Stomach smooth muscle (tissue), 2 donors: ENCODE measurements at regions not wholly inside any gene's neighbourhood (a gene's known extent, or its start where the extent isn't known, plus 50 kb on each side); places are given as distances from the start of the nearest gene placed in this dataset.

ENCODE experiments used
- H3K27ac ChIP-seq: one replicate; pipeline ENCODE4 v1.7.0; 2013; ENCODE audit warnings: mild to moderate bottlenecking, low read length, inconsistent platforms
- H3K27me3 ChIP-seq, 2 donors: one replicate each; pipeline ENCODE4 v1.7.0; 2013; ENCODE audit warnings: low read length in 2 of 2; ENCODE audit not compliant: insufficient read depth in 2 of 2, control insufficient read depth in 1 of 2
- H3K36me3 ChIP-seq, 2 donors: one replicate each; pipeline ENCODE4 v1.7.0; 2013; ENCODE audit warnings: low read length in 2 of 2; ENCODE audit not compliant: control insufficient read depth in 2 of 2, insufficient read depth in 2 of 2
- H3K4me1 ChIP-seq: one replicate; pipeline ENCODE4 v1.7.0; 2013; ENCODE audit warnings: low read length; ENCODE audit not compliant: control insufficient read depth, insufficient read depth
- H3K4me3 ChIP-seq, 2 donors: one replicate each; pipeline ENCODE4 v1.7.0; 2013; ENCODE audit warnings: low read length in 2 of 2
- H3K9ac ChIP-seq, 2 donors: one replicate each; pipeline ENCODE4 v1.7.0; 2013; ENCODE audit warnings: low read length in 2 of 2, mild to moderate bottlenecking in 1 of 2
- H3K9me3 ChIP-seq, 2 donors: one replicate each; pipeline ENCODE4 v1.7.0; 2013; ENCODE audit warnings: low read length in 2 of 2; ENCODE audit not compliant: control insufficient read depth in 2 of 2
- donor health status: healthy.
- donor health status: Pancreatic carcinoma.

DNA sequence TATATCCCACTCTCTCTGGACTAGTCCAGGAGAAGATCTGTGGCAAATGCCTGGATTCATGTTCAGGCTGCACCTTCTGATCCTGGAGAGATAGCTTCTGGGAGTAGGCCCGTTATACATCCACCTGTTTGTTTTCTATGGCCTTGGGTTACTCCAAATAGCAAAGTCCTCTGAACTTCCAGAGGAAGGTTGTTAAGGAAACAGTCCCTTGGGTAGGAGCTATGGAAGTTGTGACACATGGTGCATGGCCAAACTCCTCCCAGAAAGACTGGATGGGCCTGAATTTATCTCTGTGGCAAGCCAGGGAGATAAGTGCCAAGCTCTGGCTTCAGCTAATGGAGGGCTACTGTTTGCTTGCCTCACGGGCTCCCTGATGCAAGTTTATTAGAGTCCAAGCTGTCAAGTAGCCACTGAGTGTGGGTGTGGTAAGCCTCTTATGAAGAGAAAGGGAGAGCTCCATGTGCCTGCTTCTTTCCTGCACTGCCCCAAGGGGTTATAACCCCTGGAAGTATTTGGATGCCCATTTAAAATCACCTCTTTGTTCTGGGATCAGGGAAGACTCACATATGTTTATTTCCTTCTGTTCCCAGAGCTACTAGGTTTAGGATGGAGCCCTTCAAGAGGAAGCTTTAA is 328.7 kb upstream of the ATP11B start:
- H3K27me3 ChIP-seq = no peaks in the 10 kb centered on the region
- no peaks in the 10 kb centered on the region for H3K4me1 ChIP-seq
- H3K27ac ChIP-seq = no peak overlapping the region
- H3K9ac ChIP-seq = no peak overlapping the region
- no peaks in the 10 kb centered on the region for H3K9me3 ChIP-seq
- no peaks in the 10 kb centered on the region for H3K36me3 ChIP-seq
- H3K4me3 ChIP-seq = no peak overlapping the region

GRCh38 chr3:182465301-182466185 is 327.8 kb upstream of the ATP11B start:
- Histone ChIP-seq H3K9me3 (no peaks in the 10 kb centered on the region), H3K9ac (no peak overlapping the region), H3K4me1 (no peaks in the 10 kb centered on the region), H3K36me3 (no peaks in the 10 kb centered on the region), H3K4me3 (no peak overlapping the region), H3K27ac (no peak overlapping the region), H3K27me3 (no peaks in the 10 kb centered on the region)

DNA sequence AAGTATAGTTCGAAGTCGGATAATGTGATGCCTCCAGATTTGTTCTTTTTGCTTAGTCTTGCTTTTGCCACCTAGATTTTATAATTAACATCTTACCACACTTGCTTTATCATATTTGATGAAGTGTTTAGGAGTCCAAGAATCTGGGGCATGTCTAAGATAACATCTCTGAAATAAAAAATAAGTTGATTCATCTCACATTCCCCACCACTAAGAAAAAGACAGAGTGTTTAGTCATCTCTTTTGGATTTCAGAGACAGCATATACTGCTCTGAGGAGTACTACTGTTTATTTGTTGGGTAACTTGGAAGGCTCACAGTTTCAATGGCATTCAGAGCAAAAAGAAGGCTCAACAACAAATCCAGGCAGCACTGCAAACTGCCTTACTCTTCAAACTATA is 324.2 kb upstream of the ATP11B start:
- Histone ChIP-seq H3K27me3 (no peaks in the 10 kb centered on the region), H3K9ac (no peak overlapping the region), H3K27ac (no peak overlapping the region), H3K36me3 (no peaks in the 10 kb centered on the region), H3K4me3 (no peak overlapping the region), H3K4me1 (no peaks in the 10 kb centered on the region), H3K9me3 (no peaks in the 10 kb centered on the region)

DNA sequence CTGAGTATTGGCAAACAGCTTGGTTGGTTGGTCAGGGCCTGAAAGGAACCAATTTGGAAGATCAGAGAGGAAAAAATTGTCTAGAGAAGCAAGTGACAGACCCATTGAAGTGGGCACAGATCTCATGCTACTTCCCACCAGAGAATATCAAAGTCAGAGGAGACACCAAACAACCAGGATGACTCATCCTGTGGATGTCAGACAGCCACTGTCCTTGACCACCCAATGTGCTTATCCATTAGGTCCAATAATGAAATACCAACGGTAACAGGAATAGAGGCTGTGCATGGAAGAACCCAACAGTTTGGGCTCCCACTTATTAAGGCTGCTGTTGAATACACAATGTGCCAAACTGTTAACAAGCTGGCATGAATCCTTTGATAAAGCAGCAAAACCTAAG is 323.1 kb upstream of the ATP11B start:
- H3K4me3 ChIP-seq = no peak overlapping the region
- no peaks in the 10 kb centered on the region for H3K4me1 ChIP-seq
- no peak overlapping the region for H3K9ac ChIP-seq
- H3K27ac ChIP-seq = no peak overlapping the region
- no peaks in the 10 kb centered on the region for H3K36me3 ChIP-seq
- no peaks in the 10 kb centered on the region for H3K9me3 ChIP-seq
- no peaks in the 10 kb centered on the region for H3K27me3 ChIP-seq

DNA sequence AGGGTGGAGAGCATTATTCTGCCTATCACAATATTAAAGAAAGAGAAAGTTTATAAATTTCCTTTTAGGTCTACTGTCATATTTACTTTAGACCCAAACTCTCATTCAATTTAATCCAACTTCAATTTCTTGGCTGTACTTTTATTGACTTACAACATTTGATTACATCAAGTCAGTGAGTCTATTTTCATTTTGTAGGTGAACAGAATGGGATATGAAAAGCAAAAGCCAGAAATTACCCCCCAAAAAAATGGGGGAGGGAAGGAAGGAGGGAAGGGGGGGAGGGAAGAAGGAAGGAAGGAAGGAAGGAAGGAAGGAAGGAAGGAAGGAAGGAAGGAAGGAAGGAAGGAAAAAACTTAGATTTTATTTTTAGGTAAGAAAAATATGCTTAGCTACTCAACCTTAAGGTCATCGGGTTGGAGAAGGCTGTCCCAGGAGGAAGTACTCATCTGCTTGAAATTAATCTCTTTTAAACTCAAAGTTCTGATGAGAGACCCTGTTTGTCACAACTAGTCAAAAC is 320.1 kb upstream of the ATP11B start:
- Histone ChIP-seq H3K4me3 (no peak overlapping the region), H3K27ac (no peak overlapping the region), H3K36me3 (no peaks in the 10 kb centered on the region), H3K27me3 (no peaks in the 10 kb centered on the region), H3K9ac (no peak overlapping the region), H3K4me1 (no peaks in the 10 kb centered on the region), H3K9me3 (no peaks in the 10 kb centered on the region)

DNA sequence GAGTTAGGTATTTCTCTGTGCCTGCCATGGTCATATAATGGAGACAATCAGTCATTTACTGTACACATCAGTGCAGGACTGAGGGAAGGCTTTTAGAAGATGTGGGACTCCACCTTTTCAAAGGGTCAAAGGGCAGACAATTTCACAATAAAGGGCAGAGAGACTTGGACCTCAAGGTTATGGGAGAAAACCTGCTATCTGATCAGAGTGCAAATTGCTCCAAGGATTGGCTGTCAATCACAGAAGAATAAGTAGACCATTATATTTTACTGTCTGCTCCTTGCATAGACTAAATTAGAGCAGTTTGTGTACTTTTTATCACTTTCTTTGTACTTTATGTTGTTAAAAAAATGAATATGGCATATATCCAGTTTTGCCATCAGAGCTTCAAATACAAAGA is 314.9 kb upstream of the ATP11B start:
- no peak overlapping the region for H3K4me3 ChIP-seq
- H3K9ac ChIP-seq = no peak overlapping the region
- no peaks in the 10 kb centered on the region for H3K4me1 ChIP-seq
- H3K36me3 ChIP-seq = no peaks in the 10 kb centered on the region
- H3K27ac ChIP-seq = no peak overlapping the region
- H3K9me3 ChIP-seq = no peaks in the 10 kb centered on the region
- H3K27me3 ChIP-seq = no peaks in the 10 kb centered on the region

- Histone ChIP-seq H3K9me3 (no peaks in the 10 kb centered on the region), H3K9ac (no peak overlapping the region), H3K27ac (no peak overlapping the region), H3K36me3 (no peaks in the 10 kb centered on the region), H3K27me3 (peaks cover 0 to 2% of the 10 kb centered on the region in 2 donors), H3K4me1 (no peaks in the 10 kb centered on the region), H3K4me3 (no peak overlapping the region)
Observed at GRCh38 chr3:182479419-182480336, 313.6 kb upstream of the ATP11B start.

DNA sequence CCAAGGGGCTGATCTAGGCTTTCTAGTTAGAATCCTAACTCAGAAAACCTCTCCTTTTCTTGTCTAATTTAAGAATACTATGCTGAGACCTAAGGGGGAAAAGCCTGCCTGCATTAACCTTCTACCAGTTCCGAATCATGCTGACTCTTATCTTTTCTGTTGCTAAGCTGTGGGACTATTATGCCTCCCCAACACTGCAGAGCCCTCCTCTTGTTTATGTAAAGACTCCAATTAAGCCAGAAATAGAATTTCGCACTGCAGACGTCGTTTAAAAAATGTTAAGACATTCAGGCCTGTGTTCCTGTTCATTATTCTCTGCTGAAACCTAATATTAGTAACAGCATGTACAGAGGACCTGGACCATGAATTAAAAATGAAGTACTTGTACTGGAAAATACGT is 310.6 kb upstream of the ATP11B start:
- no peak overlapping the region for H3K9ac ChIP-seq
- no peak overlapping the region for H3K4me3 ChIP-seq
- H3K36me3 ChIP-seq = no peaks in the 10 kb centered on the region
- H3K27ac ChIP-seq = no peak overlapping the region
- peaks cover 0 to 6% of the 10 kb centered on the region in 2 donors for H3K27me3 ChIP-seq
- no peaks in the 10 kb centered on the region for H3K9me3 ChIP-seq
- no peaks in the 10 kb centered on the region for H3K4me1 ChIP-seq

GRCh38 chr3:182484682-182485081 is 308.6 kb upstream of the ATP11B start:
- Histone ChIP-seq H3K36me3 (no peaks in the 10 kb centered on the region), H3K27me3 (peaks cover 0 to 6% of the 10 kb centered on the region in 2 donors), H3K4me1 (no peaks in the 10 kb centered on the region), H3K27ac (no peak overlapping the region), H3K9me3 (no peaks in the 10 kb centered on the region), H3K4me3 (no peak overlapping the region), H3K9ac (no peak overlapping the region)

DNA sequence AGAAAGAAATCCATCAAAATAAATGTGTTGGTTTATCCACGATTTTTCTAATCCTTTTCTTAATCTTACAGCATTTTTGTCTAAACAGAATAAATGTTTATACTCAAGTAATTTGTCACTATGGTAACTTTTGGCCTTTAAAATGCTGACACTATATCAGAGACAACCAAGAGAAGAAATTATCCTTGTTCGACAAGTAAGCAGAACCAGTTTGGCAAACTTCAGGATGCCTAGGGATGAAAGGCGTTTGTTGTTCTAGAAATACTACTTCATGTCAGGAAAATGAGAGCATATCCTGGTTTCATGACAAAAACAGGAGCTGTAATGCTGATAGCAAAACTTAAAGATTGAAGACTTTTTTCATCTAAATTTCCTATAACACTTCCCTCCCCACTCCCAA is 308.0 kb upstream of the ATP11B start:
- Histone ChIP-seq H3K4me3 (no peak overlapping the region), H3K4me1 (no peaks in the 10 kb centered on the region), H3K9ac (no peak overlapping the region), H3K9me3 (no peaks in the 10 kb centered on the region), H3K27me3 (peaks cover 0 to 6% of the 10 kb centered on the region in 2 donors), H3K36me3 (no peaks in the 10 kb centered on the region), H3K27ac (no peak overlapping the region)
